Renal cortical epithelial cell (primary cell): ENCODE measurements at regions not wholly inside any gene's neighbourhood (a gene's known extent, or its start where the extent isn't known, plus 50 kb on each side); places are given as distances from the start of the nearest gene placed in this dataset.
"Not testable (repeated sequence)": the region's sequence is repeated elsewhere in the genome, so short reads cannot be mapped to it uniquely, and the experiment has no call there.

Source experiments
- DNase-seq: peaks from one replicate; pipeline ENCODE4 v3.0.0-alpha.2; 2011; ENCODE audit warnings: low read depth

GRCh38 chr2:82814146-82814545, 1644.9 kb downstream of the SUCLG1 start:
- DNase-seq: no peak

DNA sequence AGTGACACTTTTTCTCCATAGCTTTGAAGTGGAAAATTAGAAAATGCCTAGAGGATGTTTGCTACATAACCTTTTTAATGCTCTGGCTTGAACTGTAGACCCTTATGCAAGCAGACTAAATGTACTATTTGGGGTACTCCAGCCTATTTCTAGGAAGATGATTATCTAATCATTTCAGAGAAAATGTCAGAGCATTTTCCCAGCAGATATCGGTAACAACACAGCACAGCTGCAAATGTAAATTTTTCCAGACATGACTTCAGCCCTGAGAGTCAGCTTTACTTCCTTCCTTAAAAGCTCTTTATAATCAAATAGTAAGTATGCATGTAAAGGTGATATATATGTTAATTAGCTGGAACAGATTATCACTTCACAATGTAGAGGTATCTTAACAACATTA, 1647.1 kb downstream of the SUCLG1 start:
- no peak for DNase-seq

GRCh38 chr2:82803307-82803706, 1655.8 kb downstream of the SUCLG1 start:
- no peak for DNase-seq

DNA sequence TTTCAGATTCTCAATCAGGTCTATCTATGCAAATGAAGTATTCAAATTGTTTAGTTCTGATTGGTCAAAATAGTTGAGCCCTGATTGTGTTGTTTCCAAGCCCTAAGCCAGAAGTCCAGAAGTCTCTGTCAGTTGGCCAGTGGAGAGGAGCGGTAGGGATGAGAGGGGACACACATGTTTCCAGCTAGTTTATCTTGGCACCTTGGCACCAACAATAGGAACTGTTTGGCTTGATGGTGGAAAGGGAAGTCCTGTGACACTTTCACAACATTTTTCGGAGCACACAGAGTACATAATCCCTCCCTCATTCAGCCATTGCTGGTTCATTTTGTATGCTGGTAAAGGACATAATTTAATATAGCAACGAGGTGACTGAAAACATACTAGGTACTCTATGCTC, 1661.6 kb downstream of the SUCLG1 start:
- DNase-seq: no peak

DNA sequence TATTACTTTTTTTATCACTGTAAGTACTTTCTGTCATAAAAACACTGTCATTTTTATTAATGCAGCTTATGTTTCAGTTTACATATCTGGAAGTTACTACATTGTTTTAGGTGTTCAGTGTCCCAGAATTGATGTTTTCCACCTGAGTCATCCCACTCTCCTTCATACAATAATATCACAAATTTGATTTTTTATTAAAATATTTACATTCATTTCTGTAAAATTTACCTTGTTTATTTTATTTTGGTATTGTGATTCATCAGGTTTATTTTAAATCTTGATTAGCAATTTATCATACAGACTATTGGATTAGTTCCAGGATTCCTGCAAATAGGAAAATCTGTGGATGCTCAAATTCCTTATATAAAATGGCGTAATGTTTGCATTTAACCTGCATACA, 1662.9 kb downstream of the SUCLG1 start:
- DNase-seq: no peak

- peak; percentile 71 for DNase-seq
Measured at GRCh38 chr2:82795446-82795845, 1663.6 kb downstream of the SUCLG1 start.

DNA sequence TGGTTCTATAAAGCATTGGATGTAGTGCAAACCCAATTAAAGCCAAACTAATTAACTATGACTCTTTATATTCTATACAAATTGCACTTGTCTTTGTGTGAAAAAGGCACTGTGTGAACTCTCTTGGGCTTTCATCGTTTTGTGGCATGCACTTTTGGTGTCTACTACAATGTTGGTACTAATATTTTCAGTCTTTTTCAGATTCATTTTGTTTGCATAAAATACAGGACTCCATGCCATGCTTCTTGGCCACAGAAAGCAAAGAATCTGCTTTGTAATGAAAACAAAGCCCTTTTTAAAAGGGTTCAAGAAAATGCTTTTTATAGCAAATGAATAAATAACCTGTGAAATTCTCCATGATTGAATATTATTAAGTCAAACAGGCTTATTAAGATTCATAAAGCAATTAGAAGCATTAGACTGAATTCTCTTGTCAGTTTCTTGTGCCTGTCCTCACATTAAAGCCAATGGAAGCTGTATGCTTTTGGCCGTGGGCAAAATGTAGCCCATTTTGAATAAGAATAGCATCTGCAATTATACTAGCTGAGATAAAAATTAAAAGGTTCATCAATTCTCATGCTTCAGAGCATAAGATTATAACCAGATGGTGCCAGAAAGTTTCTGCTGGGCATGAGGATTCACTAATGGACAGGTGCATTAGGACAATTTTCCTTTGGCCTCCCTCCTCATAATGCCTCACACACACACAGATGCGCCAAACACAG, 1665.2 kb downstream of the SUCLG1 start:
- no peak for DNase-seq

GRCh38 chr2:82792316-82792715, 1666.8 kb downstream of the SUCLG1 start:
- no peak for DNase-seq

- DNase-seq: peak; percentile 83
Measured at GRCh38 chr2:82790206-82791021, 1668.7 kb downstream of the SUCLG1 start.

DNA sequence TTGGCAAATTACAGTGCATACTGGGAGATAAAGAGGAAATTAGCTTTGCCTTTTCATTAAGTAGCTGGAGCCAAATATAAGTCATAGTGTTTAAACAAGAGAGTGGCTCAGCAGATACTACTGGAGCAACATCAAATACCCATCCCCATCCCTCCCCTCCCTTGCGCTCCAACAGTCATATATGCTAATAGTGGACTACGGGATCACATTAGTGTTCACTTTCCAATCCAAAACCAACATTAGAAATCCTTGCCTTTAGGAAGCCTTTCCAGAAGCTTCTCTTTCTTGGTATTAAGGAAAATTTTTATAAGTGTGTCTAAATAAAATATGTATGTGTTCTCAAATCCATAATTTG, 1669.3 kb downstream of the SUCLG1 start:
- DNase-seq: no peak

- DNase-seq: peak; percentile 12
Measured at GRCh38 chr2:82781176-82781915, 1677.7 kb downstream of the SUCLG1 start.

- DNase-seq: peak; percentile 68
Measured at GRCh38 chr2:82780050-82780449, 1679.0 kb downstream of the SUCLG1 start.

DNA sequence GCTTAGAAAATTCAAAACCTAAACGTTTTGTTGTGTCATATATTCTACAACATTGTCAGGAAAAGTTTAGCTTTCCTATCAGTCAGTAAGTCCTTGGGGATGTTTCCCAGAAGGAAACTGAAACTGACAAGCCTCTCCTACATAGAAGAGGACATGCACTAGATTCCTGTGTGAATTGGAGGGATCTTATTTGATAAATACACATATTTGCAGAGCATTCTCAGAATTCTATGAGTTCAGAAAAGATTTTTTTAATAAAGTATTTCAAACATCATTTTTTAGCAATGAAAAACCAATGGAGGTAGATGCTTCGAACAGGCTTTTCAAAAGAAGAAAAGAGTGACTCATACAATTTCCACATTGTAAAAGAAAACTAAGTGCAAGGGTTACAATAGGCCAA, 1706.7 kb downstream of the SUCLG1 start:
- DNase-seq: peak; percentile 1

DNA sequence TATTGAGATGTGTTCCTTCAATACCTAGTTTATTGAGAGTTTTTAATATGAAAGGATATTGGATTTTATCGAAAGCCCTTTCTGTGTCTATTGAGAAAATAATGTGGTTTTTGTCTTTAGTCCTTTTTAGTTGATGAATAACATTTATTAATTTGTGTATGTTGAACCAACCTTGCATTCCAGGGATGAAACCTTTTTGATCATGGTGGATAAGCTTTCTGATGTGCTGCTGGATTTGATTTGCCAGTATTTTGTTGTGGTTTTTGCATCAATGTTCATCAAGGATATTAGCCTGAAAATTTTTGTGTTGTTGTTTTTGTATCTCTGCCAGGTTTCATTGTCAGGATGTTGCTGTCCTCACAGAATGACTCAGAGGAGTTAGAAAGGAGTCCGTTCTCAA, 1710.4 kb downstream of the SUCLG1 start:
- no peak for DNase-seq

DNA sequence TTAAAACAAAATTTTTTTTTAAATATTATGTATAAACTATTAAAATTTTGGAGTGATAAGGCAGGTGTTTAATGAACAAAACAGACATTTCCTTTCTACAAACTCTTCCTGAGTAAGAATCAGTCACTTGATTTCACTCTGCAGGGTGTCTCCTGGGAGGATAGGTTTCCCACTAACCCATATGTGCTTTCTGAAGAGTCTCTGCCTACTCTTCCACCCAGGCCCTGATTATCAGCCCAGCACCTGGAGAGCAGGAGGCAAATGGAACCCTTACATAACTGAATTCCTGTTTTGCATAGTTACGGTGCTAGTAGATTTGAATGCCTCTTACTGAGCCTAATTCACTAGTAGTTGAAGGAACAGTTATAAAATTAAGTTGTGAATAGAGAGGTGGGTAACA, 1718.6 kb downstream of the SUCLG1 start:
- no peak for DNase-seq

GRCh38 chr2:82737965-82738364, 1721.1 kb downstream of the SUCLG1 start:
- not testable (repeated sequence) for DNase-seq

DNA sequence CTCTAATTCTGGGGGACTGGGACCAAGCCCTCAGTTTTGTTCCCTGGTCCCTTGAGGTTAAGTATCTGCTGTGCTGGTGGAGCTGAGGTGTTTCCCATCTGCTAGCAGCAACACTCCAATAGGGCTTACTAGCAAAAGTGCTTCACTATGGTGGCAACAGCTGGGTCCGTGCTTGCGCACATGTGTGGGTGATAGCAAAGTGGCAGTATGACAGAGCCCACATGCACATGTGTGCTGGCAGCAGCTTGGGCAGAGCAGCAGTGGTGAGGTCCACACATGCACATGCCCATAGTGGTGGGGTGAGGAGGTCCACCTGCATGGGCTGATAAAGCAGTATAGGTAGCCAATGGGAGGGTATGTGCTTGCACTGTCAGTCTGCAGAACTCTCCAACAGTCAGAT, 1723.7 kb downstream of the SUCLG1 start:
- DNase-seq: no peak

DNA sequence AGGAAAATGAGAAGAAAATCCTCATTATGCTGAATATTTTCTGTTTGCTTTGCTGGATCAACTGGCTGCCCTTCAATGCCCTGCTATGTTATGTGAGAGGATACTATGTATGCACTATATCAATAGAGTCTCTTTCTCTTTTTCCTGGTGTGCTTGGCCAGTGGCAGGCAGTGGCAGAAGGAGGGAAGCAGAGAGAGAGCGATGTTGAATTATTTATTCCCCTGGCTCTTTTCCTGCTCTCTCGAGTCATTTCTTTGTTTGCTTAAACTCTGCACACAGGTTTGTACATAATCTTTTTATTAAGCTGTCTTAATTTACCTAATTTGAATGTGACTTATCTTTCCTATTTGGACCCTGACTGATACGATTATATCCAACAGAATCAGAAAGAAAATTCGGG, 1727.3 kb downstream of the SUCLG1 start:
- no peak for DNase-seq

- no peak for DNase-seq
Measured at GRCh38 chr2:82730811-82731210, 1728.3 kb downstream of the SUCLG1 start.

- no peak for DNase-seq
Measured at GRCh38 chr2:82728090-82728489, 1731.0 kb downstream of the SUCLG1 start.

DNA sequence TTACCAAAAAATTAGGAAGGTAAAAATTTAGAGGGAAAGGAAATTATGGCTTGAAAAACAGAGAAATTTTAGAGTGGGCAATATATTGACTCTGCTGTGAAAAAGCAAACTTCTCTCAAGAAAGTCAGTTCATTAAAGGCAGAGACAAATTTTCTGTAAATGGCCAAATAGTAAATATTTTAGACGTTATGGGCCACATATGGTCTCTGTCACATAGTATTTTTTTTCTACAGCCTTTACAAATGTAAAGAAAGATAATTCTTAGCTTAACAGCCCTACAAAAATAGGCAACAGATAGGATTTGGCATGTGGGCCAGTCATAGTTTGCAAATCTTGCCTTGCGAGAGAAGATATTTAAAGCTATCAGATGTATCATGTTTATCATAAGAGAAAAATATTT, 1750.4 kb downstream of the SUCLG1 start:
- DNase-seq: no peak

GRCh38 chr2:82697231-82697630, 1761.8 kb downstream of the SUCLG1 start:
- no peak for DNase-seq

DNA sequence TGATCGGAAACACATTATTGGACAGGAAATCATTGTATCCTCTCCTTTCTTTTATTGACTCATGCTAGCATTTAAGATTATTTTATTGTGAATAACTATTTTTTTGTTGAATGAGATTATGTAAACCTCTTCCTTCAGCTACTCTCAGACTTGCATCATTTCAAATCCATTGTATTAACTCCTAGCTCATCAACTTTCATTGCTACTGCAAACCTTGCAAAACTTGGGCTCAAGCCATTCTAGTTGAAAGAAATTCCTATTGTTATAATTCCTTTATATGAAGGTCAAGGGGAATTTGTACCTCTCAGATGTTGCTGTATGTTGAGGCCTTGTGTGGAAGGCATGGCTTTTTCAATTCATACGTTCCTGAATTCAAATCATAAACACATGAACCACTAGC, 1764.6 kb downstream of the SUCLG1 start:
- no peak for DNase-seq
